ENCODE measurements at regions not wholly inside any gene's neighbourhood (a gene's known extent, or its start where the extent isn't known, plus 50 kb on each side); places are given as distances from the start of the nearest gene placed in this dataset.

DNA sequence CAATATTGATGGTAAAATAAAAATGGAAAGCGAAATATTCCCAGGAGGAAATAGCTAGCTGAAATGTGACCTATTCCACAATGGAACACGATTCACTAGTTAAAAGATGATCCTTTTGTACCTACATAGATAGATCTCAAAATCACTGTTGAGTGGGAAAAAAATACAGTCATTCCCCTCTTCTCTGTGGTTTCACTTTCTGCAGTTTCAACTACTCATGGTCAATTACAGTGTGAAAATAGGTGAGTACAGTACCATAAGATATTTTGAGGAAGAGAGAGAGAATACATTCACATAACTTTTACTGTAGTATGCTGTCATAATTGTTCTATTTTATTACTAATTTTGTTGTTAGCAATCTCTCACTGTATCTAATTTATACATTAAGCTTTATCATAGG, 56.0 kb upstream of the COL13A1 start:
- Histone ChIP-seq H3K27ac (ENCODE audit: extremely low read depth, low read depth, low read length) (no peak overlapping the region), H3K4me1 (ENCODE audit: control insufficient read depth, insufficient read depth, low read length) (no peaks in the 10 kb centered on the region), H3K36me3 (ENCODE audit: control insufficient read depth in 2 of 2, insufficient read depth in 1 of 2, low read length in 2 of 2) (no peaks in the 10 kb centered on the region), H3K9me3 (ENCODE audit: control insufficient read depth, insufficient read depth, low read depth, low read length) (no peaks in the 10 kb centered on the region), H3K4me3 (ENCODE audit: low read depth, low read length) (no peak overlapping the region)
- TF ChIP-seq ZNF169 (tag by site-specific recombination; IDR thresholded peaks at IDR 0.05), result no peak
- POLR2A ChIA-PET, result no interaction called here
- CTCF ChIA-PET, result interaction anchor here (1.8 to 4.2 kb wide), 3 partner anchors 27 to 169 kb away, joined by 3 to 34 read pairs (median 13); partner anchors contain the start of gene COL13A1

DNA sequence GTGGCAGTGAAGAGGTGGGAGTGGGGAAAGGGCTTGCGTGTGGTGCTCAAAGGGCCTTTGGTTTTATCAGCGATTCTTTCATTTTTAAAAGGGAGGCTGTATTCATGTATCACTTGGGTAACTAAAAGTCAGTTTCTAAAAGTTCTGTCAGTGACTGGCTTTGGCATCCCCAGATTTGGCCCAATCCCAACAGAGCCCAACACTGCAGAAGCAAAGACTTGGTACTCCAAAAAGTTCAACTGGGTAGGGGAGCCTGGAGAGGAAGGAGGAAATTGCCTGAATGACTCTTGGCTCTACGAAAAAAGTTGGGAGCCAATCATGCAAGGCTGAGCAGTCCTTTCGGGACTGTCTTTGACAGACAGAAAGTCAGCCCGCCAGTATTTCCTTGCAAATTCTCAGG, 54.5 kb upstream of the COL13A1 start:
- ChIA-PET POLR2A (no interaction called here), CTCF (interaction anchor here (0.7 to 1.0 kb wide), 2 partner anchors 19 to 211 kb away, joined by 3 read pairs; no protein-coding TSS in a partner anchor)

More for the DNA sequence above, 54.5 kb upstream of the COL13A1 start:
- H3K36me3 ChIP-seq (ENCODE audit: control insufficient read depth in 2 of 2, insufficient read depth in 1 of 2, low read length in 2 of 2), result no peaks in the 10 kb centered on the region
- H3K4me3 ChIP-seq (ENCODE audit: low read depth, low read length), result no peak overlapping the region
- H3K9me3 ChIP-seq (ENCODE audit: control insufficient read depth, insufficient read depth, low read depth, low read length), result no peaks in the 10 kb centered on the region
- no peaks in the 10 kb centered on the region for H3K4me1 ChIP-seq (ENCODE audit: control insufficient read depth, insufficient read depth, low read length)
- H3K27ac ChIP-seq (ENCODE audit: extremely low read depth, low read depth, low read length), result no peak overlapping the region
- TF ChIP-seq ZFP37 (tag by site-specific recombination; IDR thresholded peaks at IDR 0.05) (no peak), EGR2 (tag by site-specific recombination; IDR thresholded peaks at IDR 0.05; ENCODE audit: low read depth) (no peak), ZNF548 (tag by site-specific recombination; IDR thresholded peaks at IDR 0.05) (no peak), ZNF157 (tag by site-specific recombination; IDR thresholded peaks at IDR 0.05) (no peak), ZNF791 (tag by site-specific recombination; IDR thresholded peaks at IDR 0.05) (no peak), ZNF366 (tag by site-specific recombination; conservative IDR thresholded peaks at IDR 0.05) (no peak), WT1 (tag by site-specific recombination; IDR thresholded peaks at IDR 0.05) (no peak), ZNF501 (tag by site-specific recombination; IDR thresholded peaks at IDR 0.05) (no peak), ZSCAN23 (tag by site-specific recombination; IDR thresholded peaks at IDR 0.05) (no peak), ZFP69B (tag by site-specific recombination; IDR thresholded peaks at IDR 0.05) (no peak), ZNF785 (tag by site-specific recombination; IDR thresholded peaks at IDR 0.05) (no peak), ZNF701 (tag by site-specific recombination; IDR thresholded peaks at IDR 0.05) (no peak), ZNF747 (tag by site-specific recombination; IDR thresholded peaks at IDR 0.05) (no peak)
- TF ChIP-seq, protein P1, sequence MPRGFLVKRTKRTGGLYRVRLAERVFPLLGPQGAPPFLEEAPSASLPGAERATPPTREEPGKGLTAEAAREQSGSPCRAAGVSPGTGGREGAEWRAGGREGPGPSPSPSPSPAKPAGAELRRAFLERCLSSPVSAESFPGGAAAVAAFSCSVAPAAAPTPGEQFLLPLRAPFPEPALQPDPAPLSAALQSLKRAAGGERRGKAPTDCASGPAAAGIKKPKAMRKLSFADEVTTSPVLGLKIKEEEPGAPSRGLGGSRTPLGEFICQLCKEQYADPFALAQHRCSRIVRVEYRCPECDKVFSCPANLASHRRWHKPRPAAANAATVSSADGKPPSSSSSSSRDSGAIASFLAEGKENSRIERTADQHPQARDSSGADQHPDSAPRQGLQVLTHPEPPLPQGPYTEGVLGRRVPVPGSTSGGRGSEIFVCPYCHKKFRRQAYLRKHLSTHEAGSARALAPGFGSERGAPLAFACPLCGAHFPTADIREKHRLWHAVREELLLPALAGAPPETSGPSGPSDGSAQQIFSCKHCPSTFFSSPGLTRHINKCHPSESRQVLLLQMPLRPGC (tag by site-specific recombination; IDR thresholded peaks at IDR 0.05), result no peak
- TF ChIP-seq, protein P2, sequence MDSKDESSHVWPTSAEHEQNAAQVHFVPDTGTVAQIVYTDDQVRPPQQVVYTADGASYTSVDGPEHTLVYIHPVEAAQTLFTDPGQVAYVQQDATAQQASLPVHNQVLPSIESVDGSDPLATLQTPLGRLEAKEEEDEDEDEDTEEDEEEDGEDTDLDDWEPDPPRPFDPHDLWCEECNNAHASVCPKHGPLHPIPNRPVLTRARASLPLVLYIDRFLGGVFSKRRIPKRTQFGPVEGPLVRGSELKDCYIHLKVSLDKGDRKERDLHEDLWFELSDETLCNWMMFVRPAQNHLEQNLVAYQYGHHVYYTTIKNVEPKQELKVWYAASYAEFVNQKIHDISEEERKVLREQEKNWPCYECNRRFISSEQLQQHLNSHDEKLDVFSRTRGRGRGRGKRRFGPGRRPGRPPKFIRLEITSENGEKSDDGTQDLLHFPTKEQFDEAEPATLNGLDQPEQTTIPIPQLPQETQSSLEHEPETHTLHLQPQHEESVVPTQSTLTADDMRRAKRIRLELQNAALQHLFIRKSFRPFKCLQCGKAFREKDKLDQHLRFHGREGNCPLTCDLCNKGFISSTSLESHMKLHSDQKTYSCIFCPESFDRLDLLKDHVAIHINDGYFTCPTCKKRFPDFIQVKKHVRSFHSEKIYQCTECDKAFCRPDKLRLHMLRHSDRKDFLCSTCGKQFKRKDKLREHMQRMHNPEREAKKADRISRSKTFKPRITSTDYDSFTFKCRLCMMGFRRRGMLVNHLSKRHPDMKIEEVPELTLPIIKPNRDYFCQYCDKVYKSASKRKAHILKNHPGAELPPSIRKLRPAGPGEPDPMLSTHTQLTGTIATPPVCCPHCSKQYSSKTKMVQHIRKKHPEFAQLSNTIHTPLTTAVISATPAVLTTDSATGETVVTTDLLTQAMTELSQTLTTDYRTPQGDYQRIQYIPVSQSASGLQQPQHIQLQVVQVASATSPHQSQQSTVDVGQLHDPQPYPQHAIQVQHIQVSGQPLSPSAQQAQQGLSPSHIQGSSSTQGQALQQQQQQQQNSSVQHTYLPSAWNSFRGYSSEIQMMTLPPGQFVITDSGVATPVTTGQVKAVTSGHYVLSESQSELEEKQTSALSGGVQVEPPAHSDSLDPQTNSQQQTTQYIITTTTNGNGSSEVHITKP (tag by site-specific recombination; IDR thresholded peaks at IDR 0.05), result no peak
- TF ChIP-seq, protein P3, sequence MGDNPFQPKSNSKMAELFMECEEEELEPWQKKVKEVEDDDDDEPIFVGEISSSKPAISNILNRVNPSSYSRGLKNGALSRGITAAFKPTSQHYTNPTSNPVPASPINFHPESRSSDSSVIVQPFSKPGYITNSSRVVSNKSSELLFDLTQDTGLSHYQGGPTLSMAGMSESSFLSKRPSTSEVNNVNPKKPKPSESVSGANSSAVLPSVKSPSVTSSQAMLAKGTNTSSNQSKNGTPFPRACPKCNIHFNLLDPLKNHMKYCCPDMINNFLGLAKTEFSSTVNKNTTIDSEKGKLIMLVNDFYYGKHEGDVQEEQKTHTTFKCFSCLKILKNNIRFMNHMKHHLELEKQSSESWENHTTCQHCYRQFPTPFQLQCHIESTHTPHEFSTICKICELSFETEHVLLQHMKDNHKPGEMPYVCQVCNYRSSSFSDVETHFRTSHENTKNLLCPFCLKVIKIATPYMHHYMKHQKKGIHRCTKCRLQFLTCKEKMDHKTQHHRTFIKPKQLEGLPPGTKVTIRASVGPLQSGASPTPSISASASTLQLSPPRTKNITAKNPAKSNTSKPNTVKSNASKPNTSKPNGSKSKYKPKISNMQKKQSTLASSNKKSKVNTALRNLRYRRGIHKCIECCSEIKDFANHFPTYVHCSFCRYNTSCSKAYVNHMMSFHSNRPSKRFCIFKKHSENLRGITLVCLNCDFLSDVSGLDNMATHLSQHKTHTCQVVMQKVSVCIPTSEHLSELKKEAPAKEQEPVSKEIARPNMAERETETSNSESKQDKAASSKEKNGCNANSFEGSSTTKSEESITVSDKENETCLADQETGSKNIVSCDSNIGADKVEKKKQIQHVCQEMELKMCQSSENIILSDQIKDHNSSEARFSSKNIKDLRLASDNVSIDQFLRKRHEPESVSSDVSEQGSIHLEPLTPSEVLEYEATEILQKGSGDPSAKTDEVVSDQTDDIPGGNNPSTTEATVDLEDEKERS (tag by site-specific recombination; IDR thresholded peaks at IDR 0.05), result no peak
- TF ChIP-seq, protein P4, sequence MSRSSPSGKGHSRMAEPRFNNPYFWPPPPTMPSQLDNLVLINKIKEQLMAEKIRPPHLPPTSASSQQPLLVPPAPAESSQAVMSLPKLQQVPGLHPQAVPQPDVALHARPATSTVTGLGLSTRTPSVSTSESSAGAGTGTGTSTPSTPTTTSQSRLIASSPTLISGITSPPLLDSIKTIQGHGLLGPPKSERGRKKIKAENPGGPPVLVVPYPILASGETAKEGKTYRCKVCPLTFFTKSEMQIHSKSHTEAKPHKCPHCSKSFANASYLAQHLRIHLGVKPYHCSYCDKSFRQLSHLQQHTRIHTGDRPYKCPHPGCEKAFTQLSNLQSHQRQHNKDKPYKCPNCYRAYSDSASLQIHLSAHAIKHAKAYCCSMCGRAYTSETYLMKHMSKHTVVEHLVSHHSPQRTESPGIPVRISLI (tag by site-specific recombination; IDR thresholded peaks at IDR 0.05), result no peak
- TF ChIP-seq, protein P5, sequence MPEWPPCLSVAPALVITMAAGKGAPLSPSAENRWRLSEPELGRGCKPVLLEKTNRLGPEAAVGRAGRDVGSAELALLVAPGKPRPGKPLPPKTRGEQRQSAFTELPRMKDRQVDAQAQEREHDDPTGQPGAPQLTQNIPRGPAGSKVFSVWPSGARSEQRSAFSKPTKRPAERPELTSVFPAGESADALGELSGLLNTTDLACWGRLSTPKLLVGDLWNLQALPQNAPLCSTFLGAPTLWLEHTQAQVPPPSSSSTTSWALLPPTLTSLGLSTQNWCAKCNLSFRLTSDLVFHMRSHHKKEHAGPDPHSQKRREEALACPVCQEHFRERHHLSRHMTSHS (tag by site-specific recombination; IDR thresholded peaks at IDR 0.05), result no peak
- TF ChIP-seq, protein P6, sequence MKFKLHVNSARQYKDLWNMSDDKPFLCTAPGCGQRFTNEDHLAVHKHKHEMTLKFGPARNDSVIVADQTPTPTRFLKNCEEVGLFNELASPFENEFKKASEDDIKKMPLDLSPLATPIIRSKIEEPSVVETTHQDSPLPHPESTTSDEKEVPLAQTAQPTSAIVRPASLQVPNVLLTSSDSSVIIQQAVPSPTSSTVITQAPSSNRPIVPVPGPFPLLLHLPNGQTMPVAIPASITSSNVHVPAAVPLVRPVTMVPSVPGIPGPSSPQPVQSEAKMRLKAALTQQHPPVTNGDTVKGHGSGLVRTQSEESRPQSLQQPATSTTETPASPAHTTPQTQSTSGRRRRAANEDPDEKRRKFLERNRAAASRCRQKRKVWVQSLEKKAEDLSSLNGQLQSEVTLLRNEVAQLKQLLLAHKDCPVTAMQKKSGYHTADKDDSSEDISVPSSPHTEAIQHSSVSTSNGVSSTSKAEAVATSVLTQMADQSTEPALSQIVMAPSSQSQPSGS (tag by site-specific recombination; IDR thresholded peaks at IDR 0.05; ENCODE audit: low read depth), result no peak
